Mesenchymal stem cell (in vitro differentiated cells and primary cell): ENCODE measurements at regions not wholly inside any gene's neighbourhood (a gene's known extent, or its start where the extent isn't known, plus 50 kb on each side); places are given as distances from the start of the nearest gene placed in this dataset.

Source experiments
- DNase-seq: peaks from one replicate; pipeline ENCODE4 v3.0.0-alpha.2; 2013
- H2AFZ ChIP-seq: one replicate; pipeline ENCODE4 v1.6.1; 2013; ENCODE audit warnings: low read depth, mild to moderate bottlenecking, control low read depth, inconsistent platforms, low read length, moderate library complexity
- H2AK5ac ChIP-seq: 2 replicates; pipeline ENCODE4 v1.6.1; 2013; ENCODE audit warnings: low read length, moderate library complexity, mild to moderate bottlenecking, inconsistent platforms; ENCODE audit not compliant: severe bottlenecking
- H2BK120ac ChIP-seq: one replicate; pipeline ENCODE4 v1.6.1; 2013; ENCODE audit warnings: low read depth, mild to moderate bottlenecking, inconsistent platforms, low read length, moderate library complexity
- H2BK12ac ChIP-seq, 2 experiments: one replicate each; pipeline ENCODE4 v1.6.1; 2013; ENCODE audit warnings: inconsistent platforms in 2 of 2, low read length in 2 of 2, mild to moderate bottlenecking in 2 of 2, moderate library complexity in 2 of 2, control low read depth in 1 of 2
- H2BK15ac ChIP-seq: one replicate; pipeline ENCODE4 v1.6.1; 2013; ENCODE audit warnings: mild to moderate bottlenecking, low read depth, inconsistent platforms; ENCODE audit not compliant: poor library complexity, severe bottlenecking
- H2BK5ac ChIP-seq: 2 replicates; pipeline ENCODE4 v1.6.1; 2013; ENCODE audit warnings: low read depth, mild to moderate bottlenecking, low read length, control low read depth, inconsistent platforms; ENCODE audit not compliant: poor library complexity, severe bottlenecking
- H3K14ac ChIP-seq, 2 experiments: one replicate each; pipeline ENCODE4 v1.6.1; 2013; ENCODE audit warnings: inconsistent platforms in 2 of 2, low read length in 2 of 2, control low read depth in 1 of 2, mild to moderate bottlenecking in 1 of 2, moderate library complexity in 1 of 2
- H3K18ac ChIP-seq, 2 experiments: one replicate each; pipeline ENCODE4 v1.6.1; 2013; ENCODE audit warnings: inconsistent platforms in 2 of 2, low read length in 2 of 2, control low read depth in 1 of 2, low read depth in 1 of 2, mild to moderate bottlenecking in 1 of 2
- H3K23ac ChIP-seq, 2 experiments: one replicate each; pipeline ENCODE4 v1.6.1; 2013; ENCODE audit warnings: inconsistent platforms in 2 of 2, low read length in 2 of 2, mild to moderate bottlenecking in 2 of 2, moderate library complexity in 2 of 2, control low read depth in 1 of 2
- H3K27ac ChIP-seq: 2 replicates; pipeline ENCODE4 v1.5.1; 2013; ENCODE audit warnings: mild to moderate bottlenecking, moderate library complexity, low read length, control low read depth, inconsistent platforms; ENCODE audit not compliant: poor library complexity, severe bottlenecking
- H3K27me3 ChIP-seq, 2 experiments: 2 replicates each; pipeline versions ENCODE4 v1.6.1 to v1.7.0; 2013; ENCODE audit warnings: low read length in 2 of 2, mild to moderate bottlenecking in 2 of 2, moderate library complexity in 2 of 2, control low read depth in 1 of 2, inconsistent platforms in 1 of 2; ENCODE audit not compliant: control insufficient read depth in 1 of 2, insufficient read depth in 1 of 2
- H3K36me3 ChIP-seq, 2 experiments: 2 replicates each; pipeline versions ENCODE4 v1.6.1 to v1.7.0; 2013; ENCODE audit warnings: low read length in 2 of 2, control low read depth in 1 of 2, inconsistent platforms in 1 of 2, low read depth in 1 of 2, mild to moderate bottlenecking in 1 of 2; ENCODE audit not compliant: insufficient read depth in 2 of 2, control insufficient read depth in 1 of 2
- H3K4ac ChIP-seq, 2 experiments: one replicate each; pipeline ENCODE4 v1.6.1; 2013; ENCODE audit warnings: inconsistent platforms in 2 of 2, low read length in 2 of 2, mild to moderate bottlenecking in 2 of 2, moderate library complexity in 2 of 2, control low read depth in 1 of 2, low read depth in 1 of 2
- H3K4me1 ChIP-seq: 2 replicates; pipeline ENCODE4 v1.6.1; 2013; ENCODE audit warnings: low read depth, low read length, control low read depth; ENCODE audit not compliant: control insufficient read depth, insufficient read depth
- H3K4me2 ChIP-seq: 2 replicates; pipeline ENCODE4 v1.6.1; 2013; ENCODE audit warnings: low read length, mild to moderate bottlenecking, inconsistent platforms; ENCODE audit not compliant: poor library complexity, severe bottlenecking
- H3K4me3 ChIP-seq, 2 experiments: 2 replicates each; pipeline versions ENCODE4 v1.5.1 to v1.7.0; 2013; ENCODE audit warnings: low read length in 2 of 2, mild to moderate bottlenecking in 2 of 2, control low read depth in 1 of 2, low read depth in 1 of 2; ENCODE audit not compliant: insufficient read depth in 1 of 2
- H3K79me1 ChIP-seq: replicated peaks from 2 replicates; pipeline ENCODE4 v1.6.1; 2013; ENCODE audit warnings: mild to moderate bottlenecking, control low read depth, low read length, inconsistent platforms; ENCODE audit not compliant: poor library complexity, severe bottlenecking
- H3K9ac ChIP-seq: 2 replicates; pipeline ENCODE4 v1.7.0; 2013; ENCODE audit warnings: mild to moderate bottlenecking, low read length, moderate library complexity
- H3K9me3 ChIP-seq: 2 replicates; pipeline ENCODE4 v1.7.0; 2013; ENCODE audit warnings: mild to moderate bottlenecking, low read length; ENCODE audit not compliant: control insufficient read depth
- H4K8ac ChIP-seq: one replicate; pipeline ENCODE4 v1.6.1; 2013; ENCODE audit warnings: inconsistent platforms, mild to moderate bottlenecking, low read length, moderate library complexity
- H4K91ac ChIP-seq: one replicate; pipeline ENCODE4 v1.6.1; 2013; ENCODE audit warnings: mild to moderate bottlenecking, low read length, inconsistent platforms
- WGBS: methylation state at CpG from one replicate; pipeline ENCODE4 v1.1.7; 2013; ENCODE audit warnings: mixed read lengths; 5-methylcytosine and 5-hydroxymethylcytosine counted together

- H2BK15ac ChIP-seq, result no peak overlapping the region
Measured at GRCh38 chr4:10737337-10737736, 52.8 kb upstream of the CLNK start.

GRCh38 chr4:10736895-10737294, 52.3 kb upstream of the CLNK start:
- no peaks in the 10 kb centered on the region for H3K36me3 ChIP-seq
- H3K4me1 ChIP-seq, result peaks cover 4% of the 10 kb centered on the region
- no peak overlapping the region for H2AFZ ChIP-seq
- H2AK5ac ChIP-seq, result no peak overlapping the region
- no peak overlapping the region for H3K18ac ChIP-seq
- no peak overlapping the region for H4K91ac ChIP-seq
- no peak overlapping the region for H3K4me2 ChIP-seq
- no peak overlapping the region for H3K9ac ChIP-seq
- no peak overlapping the region for H3K23ac ChIP-seq
- no peak overlapping the region for H3K27ac ChIP-seq
- no peak for DNase-seq
- no peaks in the 10 kb centered on the region for H3K9me3 ChIP-seq
- H3K4ac ChIP-seq, result no peak overlapping the region
- H2BK5ac ChIP-seq, result no peak overlapping the region
- 89% methylated on average over 2 of the region's 2 CpGs for WGBS
- H2BK12ac ChIP-seq, result no peak overlapping the region
- H2BK15ac ChIP-seq, result no peak overlapping the region
- H3K27me3 ChIP-seq, result no peaks in the 10 kb centered on the region
- H4K8ac ChIP-seq, result no peak overlapping the region
- no peak overlapping the region for H3K14ac ChIP-seq
- no peak overlapping the region for H2BK120ac ChIP-seq
- no peak overlapping the region for H3K4me3 ChIP-seq
- no peaks in the 10 kb centered on the region for H3K79me1 ChIP-seq

More at GRCh38 chr4:10737337-10737736, 52.8 kb upstream of the CLNK start:
- WGBS, result 75% methylated on average over 4 of the region's 6 CpGs
- Histone ChIP-seq H2BK12ac (no peak overlapping the region), H3K4me3 (no peak overlapping the region), H3K9me3 (no peaks in the 10 kb centered on the region), H3K4ac (no peak overlapping the region), H4K8ac (no peak overlapping the region), H3K14ac (no peak overlapping the region), H3K27ac (no peak overlapping the region), H3K18ac (no peak overlapping the region), H3K27me3 (no peaks in the 10 kb centered on the region), H4K91ac (no peak overlapping the region), H3K36me3 (no peaks in the 10 kb centered on the region), H2BK120ac (no peak overlapping the region), H3K9ac (no peak overlapping the region), H3K4me1 (peaks cover 4% of the 10 kb centered on the region), H2AFZ (no peak overlapping the region), H3K23ac (no peak overlapping the region), H3K4me2 (no peak overlapping the region), H2BK5ac (no peak overlapping the region), H3K79me1 (no peaks in the 10 kb centered on the region), H2AK5ac (no peak overlapping the region)
- DNase-seq, result peak; percentile 67

DNA sequence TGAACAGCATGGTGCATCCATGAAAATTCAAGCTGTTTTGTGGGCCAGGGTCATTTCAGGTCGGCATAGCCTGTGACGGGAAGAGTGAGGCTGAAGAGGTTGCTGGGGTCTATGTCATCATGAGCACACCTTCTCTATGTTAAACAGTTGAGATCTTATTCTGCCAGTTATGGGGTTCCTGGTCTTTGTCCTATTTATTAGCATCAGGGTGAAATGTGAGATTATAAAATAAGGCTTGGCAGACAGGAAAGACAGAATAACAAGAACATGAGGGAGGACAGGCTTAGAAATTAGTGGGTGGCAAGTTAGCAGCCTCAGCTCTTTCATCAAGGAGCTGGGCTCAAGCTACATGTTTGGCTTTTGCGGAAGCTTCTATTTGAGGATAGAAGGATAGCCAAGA, 51.7 kb upstream of the CLNK start:
- no peak for DNase-seq
- H3K9ac ChIP-seq, result no peak overlapping the region
- no peak overlapping the region for H3K23ac ChIP-seq
- H2BK12ac ChIP-seq, result no peak overlapping the region
- WGBS, result 95% methylated on average over 3 of the region's 3 CpGs
- H2AK5ac ChIP-seq, result no peak overlapping the region
- H3K27me3 ChIP-seq, result no peaks in the 10 kb centered on the region
- H2BK120ac ChIP-seq, result no peak overlapping the region
- no peaks in the 10 kb centered on the region for H3K79me1 ChIP-seq
- H3K4me3 ChIP-seq, result no peak overlapping the region
- H3K4ac ChIP-seq, result no peak overlapping the region
- no peak overlapping the region for H2BK5ac ChIP-seq
- no peak overlapping the region for H3K27ac ChIP-seq
- H3K4me1 ChIP-seq, result peaks cover 4% of the 10 kb centered on the region
- no peaks in the 10 kb centered on the region for H3K9me3 ChIP-seq
- H3K36me3 ChIP-seq, result no peaks in the 10 kb centered on the region
- no peak overlapping the region for H4K8ac ChIP-seq
- no peak overlapping the region for H3K14ac ChIP-seq
- H3K4me2 ChIP-seq, result no peak overlapping the region
- no peak overlapping the region for H2BK15ac ChIP-seq
- no peak overlapping the region for H3K18ac ChIP-seq
- H2AFZ ChIP-seq, result no peak overlapping the region
- no peak overlapping the region for H4K91ac ChIP-seq

DNA sequence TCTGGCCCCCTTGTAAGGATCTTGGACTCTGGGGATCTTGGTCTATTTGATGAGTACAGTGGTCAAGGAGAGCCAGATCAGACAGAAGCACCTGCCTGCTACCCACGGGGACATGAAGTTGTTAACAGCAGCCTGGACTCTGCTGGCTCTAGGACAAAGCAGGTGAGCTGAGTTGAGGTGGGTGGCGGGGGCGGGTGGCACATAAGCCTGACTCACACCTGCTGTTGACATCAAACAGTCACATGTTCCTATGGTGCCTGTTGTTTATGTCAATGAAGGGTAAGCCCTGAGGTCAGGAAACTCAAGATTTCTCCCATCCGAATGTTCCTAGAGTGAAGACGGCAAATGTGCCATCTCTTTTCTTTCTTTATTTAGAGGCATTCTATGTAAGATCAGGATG, 50.1 kb upstream of the CLNK start:
- H3K4me1 ChIP-seq, result peaks cover 5% of the 10 kb centered on the region
- no peak overlapping the region for H3K4ac ChIP-seq
- no peaks in the 10 kb centered on the region for H3K9me3 ChIP-seq
- H3K23ac ChIP-seq, result no peak overlapping the region
- 93% methylated on average over 4 of the region's 5 CpGs for WGBS
- no peak overlapping the region for H2AFZ ChIP-seq
- no peak overlapping the region for H2BK12ac ChIP-seq
- H2BK15ac ChIP-seq, result no peak overlapping the region
- no peak overlapping the region for H3K9ac ChIP-seq
- H3K36me3 ChIP-seq, result no peaks in the 10 kb centered on the region
- no peak overlapping the region for H3K27ac ChIP-seq
- H3K14ac ChIP-seq, result no peak overlapping the region
- no peak overlapping the region for H2BK120ac ChIP-seq
- H3K4me2 ChIP-seq, result no peak overlapping the region
- no peak overlapping the region for H2AK5ac ChIP-seq
- H4K91ac ChIP-seq, result no peak overlapping the region
- no peak overlapping the region for H3K4me3 ChIP-seq
- H3K27me3 ChIP-seq, result no peaks in the 10 kb centered on the region
- DNase-seq, result no peak
- no peak overlapping the region for H3K18ac ChIP-seq
- H3K79me1 ChIP-seq, result no peaks in the 10 kb centered on the region
- no peak overlapping the region for H2BK5ac ChIP-seq
- no peak overlapping the region for H4K8ac ChIP-seq
